Left ventricle myocardium inferior (tissue), 1 donor: ENCODE measurements at regions not wholly inside any gene's neighbourhood (a gene's known extent, or its start where the extent isn't known, plus 50 kb on each side); places are given as distances from the start of the nearest gene placed in this dataset.

Experiments used
- DNase-seq: peaks from one replicate; pipeline ENCODE4 v3.0.0-alpha.2; 2020
- H3K27ac ChIP-seq: fragments of 200-600 bp; replicated peaks from 2 replicates; pipeline ENCODE4 v1.8.0; 2021
- H3K27me3 ChIP-seq: fragments of 200-600 bp; 2 replicates; pipeline ENCODE4 v1.8.0; 2021; ENCODE audit warnings: low read depth
- H3K36me3 ChIP-seq: fragments of 200-600 bp; 2 replicates; pipeline ENCODE4 v1.8.0; 2021
- H3K4me1 ChIP-seq: fragments of 200-600 bp; 2 replicates; pipeline ENCODE4 v1.8.0; 2021
- H3K4me3 ChIP-seq: fragments of 200-600 bp; 2 replicates; pipeline ENCODE4 v1.8.0; 2021; ENCODE audit warnings: mild to moderate bottlenecking, moderate library complexity
- H3K9me3 ChIP-seq: fragments of 200-600 bp; replicated peaks from 2 replicates; pipeline ENCODE4 v1.8.0; 2021
- intact Hi-C: fragments of 100-400 bp; cut with micrococcal nuclease; formaldehyde crosslinking; loops from one replicate; pipeline ENCODE4 v1.11.0; 2022
- TF ChIP-seq, protein P1 (sequence below): fragments of 200-600 bp; IDR thresholded peaks from 2 replicates; pipeline ENCODE4 v1.8.0; 2021; ENCODE audit warnings: antibody characterized with exemption, mild to moderate bottlenecking, borderline replicate concordance
- donor health status: DM: no; HTN: yes; CAD: no; lungs with severe emphysema.

DNA sequence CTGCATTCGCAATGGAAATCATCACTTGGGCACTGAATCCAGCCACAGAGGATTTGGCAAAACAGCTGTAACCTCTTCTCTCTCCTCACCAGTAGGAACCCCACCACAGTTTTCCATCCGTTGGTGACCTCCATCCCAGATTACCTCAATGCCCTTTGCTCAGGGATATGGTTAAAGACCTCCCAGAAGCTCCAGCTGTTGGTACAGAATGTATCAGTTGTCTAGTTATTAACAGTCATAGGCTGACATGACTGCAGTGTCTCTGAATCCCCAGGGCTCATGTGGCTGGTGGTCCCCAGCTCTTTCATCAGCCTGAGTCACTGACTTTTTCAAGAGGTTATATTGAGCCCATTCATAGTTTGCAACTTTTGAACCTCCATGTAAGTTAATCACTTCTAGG lies 189.8 kb upstream of the HHIP start:
- Histone ChIP-seq H3K27ac (no peak overlapping the region), H3K4me3 (no peak overlapping the region), H3K4me1 (no peaks in the 10 kb centered on the region), H3K27me3 (peaks cover 11% of the 10 kb centered on the region), H3K36me3 (no peaks in the 10 kb centered on the region), H3K9me3 (no peaks in the 10 kb centered on the region)
- no peak for DNase-seq
- TF ChIP-seq, protein P1, sequence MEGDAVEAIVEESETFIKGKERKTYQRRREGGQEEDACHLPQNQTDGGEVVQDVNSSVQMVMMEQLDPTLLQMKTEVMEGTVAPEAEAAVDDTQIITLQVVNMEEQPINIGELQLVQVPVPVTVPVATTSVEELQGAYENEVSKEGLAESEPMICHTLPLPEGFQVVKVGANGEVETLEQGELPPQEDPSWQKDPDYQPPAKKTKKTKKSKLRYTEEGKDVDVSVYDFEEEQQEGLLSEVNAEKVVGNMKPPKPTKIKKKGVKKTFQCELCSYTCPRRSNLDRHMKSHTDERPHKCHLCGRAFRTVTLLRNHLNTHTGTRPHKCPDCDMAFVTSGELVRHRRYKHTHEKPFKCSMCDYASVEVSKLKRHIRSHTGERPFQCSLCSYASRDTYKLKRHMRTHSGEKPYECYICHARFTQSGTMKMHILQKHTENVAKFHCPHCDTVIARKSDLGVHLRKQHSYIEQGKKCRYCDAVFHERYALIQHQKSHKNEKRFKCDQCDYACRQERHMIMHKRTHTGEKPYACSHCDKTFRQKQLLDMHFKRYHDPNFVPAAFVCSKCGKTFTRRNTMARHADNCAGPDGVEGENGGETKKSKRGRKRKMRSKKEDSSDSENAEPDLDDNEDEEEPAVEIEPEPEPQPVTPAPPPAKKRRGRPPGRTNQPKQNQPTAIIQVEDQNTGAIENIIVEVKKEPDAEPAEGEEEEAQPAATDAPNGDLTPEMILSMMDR: no peak
- intact Hi-C loops: no loop called here

GRCh38 chr4:144461906-144462305 lies 184.1 kb upstream of the HHIP start:
- intact Hi-C loops: no loop called here
- H3K9me3 ChIP-seq: no peaks in the 10 kb centered on the region

GRCh38 chr4:144463236-144463635 lies 182.7 kb upstream of the HHIP start:
- Histone ChIP-seq H3K4me1 (no peaks in the 10 kb centered on the region), H3K27me3 (peaks cover 6% of the 10 kb centered on the region), H3K36me3 (no peaks in the 10 kb centered on the region), H3K9me3 (no peaks in the 10 kb centered on the region), H3K4me3 (no peak overlapping the region), H3K27ac (no peak overlapping the region)
- no peak for DNase-seq
- TF ChIP-seq, protein P1: no peak
- intact Hi-C loops: no loop called here

More at GRCh38 chr4:144461906-144462305, 184.1 kb upstream of the HHIP start:
- Histone ChIP-seq H3K4me1 (no peaks in the 10 kb centered on the region), H3K27me3 (peaks cover 11% of the 10 kb centered on the region), H3K4me3 (no peak overlapping the region), H3K36me3 (no peaks in the 10 kb centered on the region), H3K27ac (no peak overlapping the region)
- DNase-seq: no peak
- TF ChIP-seq, protein P1: no peak

- TF ChIP-seq, protein P1: no peak
- no peak overlapping the region for H3K27ac ChIP-seq
- no peaks in the 10 kb centered on the region for H3K36me3 ChIP-seq
- DNase-seq: no peak
- H3K9me3 ChIP-seq: no peaks in the 10 kb centered on the region
- no peak overlapping the region for H3K4me3 ChIP-seq
- peaks cover 6% of the 10 kb centered on the region for H3K27me3 ChIP-seq
- H3K4me1 ChIP-seq: no peaks in the 10 kb centered on the region
- intact Hi-C loops: no loop called here
Observed at GRCh38 chr4:144463896-144464295, 182.1 kb upstream of the HHIP start.

GRCh38 chr4:144465546-144465945 lies 180.4 kb upstream of the HHIP start:
- H3K4me1 ChIP-seq: no peaks in the 10 kb centered on the region
- TF ChIP-seq, protein P1: no peak
- no peaks in the 10 kb centered on the region for H3K9me3 ChIP-seq
- no peaks in the 10 kb centered on the region for H3K36me3 ChIP-seq
- no peak overlapping the region for H3K4me3 ChIP-seq
- no peaks in the 10 kb centered on the region for H3K27me3 ChIP-seq
- DNase-seq: no peak
- H3K27ac ChIP-seq: no peak overlapping the region
- intact Hi-C loops: no loop called here

- Histone ChIP-seq H3K9me3 (peaks cover 58% of the 10 kb centered on the region), H3K4me3 (no peak overlapping the region), H3K27ac (no peak overlapping the region), H3K36me3 (no peaks in the 10 kb centered on the region), H3K4me1 (no peaks in the 10 kb centered on the region), H3K27me3 (no peaks in the 10 kb centered on the region)
- intact Hi-C loops: no loop called here
- TF ChIP-seq, protein P1: no peak
- DNase-seq: no peak
Observed at GRCh38 chr4:144480068-144480467, 165.9 kb upstream of the HHIP start.
